IMR-90 (cell line): ENCODE measurements at regions not wholly inside any gene's neighbourhood (a gene's known extent, or its start where the extent isn't known, plus 50 kb on each side); places are given as distances from the start of the nearest gene placed in this dataset.

Source experiments
- ATAC-seq: fragments of 200-7000 bp; cut with Tn5 transposase; 2 replicates; pipeline ENCODE4 v1.9.1; 2020; ENCODE audit warnings: low read depth, mild to moderate bottlenecking, moderate library complexity
- BruUV-seq: library from RNA; stranded (reverse); fragments of 400-500 nt; replicated peaks from 2 replicates; lab custom pipeline; 2021; lab: Mats Ljungman, UMichigan
- CTCF ChIA-PET: fragments of 300-600 bp; formaldehyde crosslinking; extraction: SDS; loops from one replicate; lab custom pipeline; 2021; ENCODE audit warnings: antibody characterized with exemption; lab: Yijun Ruan, JAX
- POLR2A ChIA-PET: fragments of 300-600 bp; sonication (Branson Sonifier 250); formaldehyde crosslinking; loops from one replicate; lab custom pipeline; 2022; ENCODE audit warnings: antibody characterized with exemption; ENCODE audit not compliant: unreplicated experiment; lab: Charles Lee
- DNase-seq: peaks from one replicate; pipeline ENCODE4 v3.0.0; 2013
- H2AFZ ChIP-seq: replicated peaks from 2 replicates; pipeline ENCODE3; 2013; ENCODE audit warnings: low read length, mild to moderate bottlenecking; ENCODE audit not compliant: poor library complexity
- H2AK5ac ChIP-seq: 2 replicates; pipeline ENCODE4 v1.6.1; 2013; ENCODE audit warnings: low read depth, low read length, inconsistent platforms
- H2AK9ac ChIP-seq: replicated peaks from 2 replicates; pipeline ENCODE3; 2013; ENCODE audit warnings: mild to moderate bottlenecking, low read depth, low read length, moderate library complexity; ENCODE audit not compliant: poor library complexity
- H2BK120ac ChIP-seq: 2 replicates; pipeline ENCODE4 v1.6.1; 2013; ENCODE audit warnings: low read depth, low read length, inconsistent platforms
- H2BK15ac ChIP-seq: 3 replicates; pipeline ENCODE4 v1.6.1; 2013; ENCODE audit warnings: low read depth, low read length, inconsistent platforms
- H2BK20ac ChIP-seq: 2 replicates; pipeline ENCODE4 v1.6.1; 2013; ENCODE audit warnings: low read depth, mild to moderate bottlenecking, inconsistent platforms, low read length, moderate library complexity
- H2BK5ac ChIP-seq: 2 replicates; pipeline ENCODE4 v1.6.1; 2013; ENCODE audit warnings: mild to moderate bottlenecking, low read depth, low read length, inconsistent platforms; ENCODE audit not compliant: poor library complexity, severe bottlenecking
- H3K14ac ChIP-seq: replicated peaks from 2 replicates; pipeline ENCODE4 v1.6.1; 2013; ENCODE audit warnings: low read depth, low read length, inconsistent platforms
- H3K18ac ChIP-seq: 2 replicates; pipeline ENCODE4 v1.6.1; 2013; ENCODE audit warnings: low read depth, low read length, control low read depth
- H3K23ac ChIP-seq: 2 replicates; pipeline ENCODE4 v1.6.1; 2013; ENCODE audit warnings: low read depth, low read length, inconsistent platforms
- H3K27ac ChIP-seq: 2 replicates; pipeline ENCODE4 v1.5.1; 2013; ENCODE audit warnings: mild to moderate bottlenecking, control low read depth, low read length; ENCODE audit not compliant: insufficient read depth
- H3K27me3 ChIP-seq: 2 replicates; pipeline ENCODE4 v1.6.1; 2013; ENCODE audit warnings: low read length; ENCODE audit not compliant: control insufficient read depth, insufficient read depth
- H3K36me3 ChIP-seq: 2 replicates; pipeline ENCODE4 v1.6.1; 2013; ENCODE audit warnings: low read length, mixed read lengths; ENCODE audit not compliant: control insufficient read depth, insufficient read depth
- H3K4ac ChIP-seq: 2 replicates; pipeline ENCODE4 v1.6.1; 2013; ENCODE audit warnings: low read depth, low read length, inconsistent platforms
- H3K4me1 ChIP-seq: 2 replicates; pipeline ENCODE4 v1.6.1; 2013; ENCODE audit warnings: low read length, mixed read lengths; ENCODE audit not compliant: control insufficient read depth, insufficient read depth
- H3K4me2 ChIP-seq: 2 replicates; pipeline ENCODE4 v1.6.1; 2013; ENCODE audit warnings: low read depth, mild to moderate bottlenecking, control low read depth, low read length, moderate library complexity
- H3K4me3 ChIP-seq: 2 replicates; pipeline ENCODE4 v1.5.1; 2013; ENCODE audit warnings: low read depth, mild to moderate bottlenecking, control low read depth, low read length, moderate library complexity; ENCODE audit not compliant: insufficient read depth
- H3K56ac ChIP-seq: 2 replicates; pipeline ENCODE4 v1.6.1; 2013; ENCODE audit warnings: low read length, inconsistent platforms; ENCODE audit not compliant: insufficient read depth; ENCODE audit errors: extremely low read depth
- H3K79me1 ChIP-seq, 2 experiments: 2 replicates each; pipeline ENCODE4 v1.6.1; 2013; ENCODE audit warnings: low read length in 2 of 2, inconsistent platforms in 1 of 2, low read depth in 1 of 2
- H3K9ac ChIP-seq: 2 replicates; pipeline ENCODE4 v1.6.1; 2013; ENCODE audit warnings: low read depth, low read length, control low read depth
- H3K9me1 ChIP-seq: 2 replicates; pipeline ENCODE4 v1.6.1; 2013; ENCODE audit warnings: low read length, inconsistent platforms; ENCODE audit not compliant: insufficient read depth
- H3K9me3 ChIP-seq: 2 replicates; pipeline ENCODE4 v1.6.1; 2013; ENCODE audit warnings: low read length; ENCODE audit not compliant: control insufficient read depth, insufficient read depth
- H4K20me1 ChIP-seq: 2 replicates; pipeline ENCODE4 v1.6.1; 2013; ENCODE audit warnings: low read length, inconsistent platforms; ENCODE audit not compliant: insufficient read depth
- H4K5ac ChIP-seq: 2 replicates; pipeline ENCODE4 v1.6.1; 2013; ENCODE audit warnings: mild to moderate bottlenecking, low read depth, low read length, control low read depth
- H4K8ac ChIP-seq, 2 experiments: 2 replicates each; pipeline ENCODE4 v1.6.1; 2013; ENCODE audit warnings: low read depth in 2 of 2, low read length in 2 of 2, control low read depth in 1 of 2, inconsistent platforms in 1 of 2
- H4K91ac ChIP-seq: 2 replicates; pipeline ENCODE4 v1.6.1; 2013; ENCODE audit warnings: low read depth, low read length, inconsistent platforms; ENCODE audit not compliant: insufficient read depth
- BHLHE40 ChIP-seq: fragments of 150-350 bp; IDR thresholded peaks from 2 replicates; pipeline ENCODE4 v1.6.1; 2016; ENCODE audit warnings: mild to moderate bottlenecking, low read depth, low read length
- CEBPB ChIP-seq: IDR thresholded peaks from 2 replicates; pipeline ENCODE4 v1.6.1; 2012; ENCODE audit warnings: low read depth, low read length, improper control_type of control experiment
- CHD1 ChIP-seq: IDR thresholded peaks from 2 replicates; pipeline ENCODE4 v1.6.1; 2012; ENCODE audit warnings: low read depth, low read length, improper control_type of control experiment
- FOS ChIP-seq: fragments of 150-350 bp; IDR thresholded peaks from 2 replicates; pipeline ENCODE4 v1.6.1; 2016; ENCODE audit warnings: low read depth, low read length
- MAZ ChIP-seq: IDR thresholded peaks from 2 replicates; pipeline ENCODE4 v1.6.1; 2012; ENCODE audit warnings: low read depth, mild to moderate bottlenecking, low read length, improper control_type of control experiment, moderate library complexity, borderline replicate concordance
- MXI1 ChIP-seq: IDR thresholded peaks from 2 replicates; pipeline ENCODE4 v1.6.1; 2012; ENCODE audit warnings: low read depth, mild to moderate bottlenecking, low read length, moderate library complexity, borderline replicate concordance
- NFE2L2 ChIP-seq: fragments of 150-350 bp; IDR thresholded peaks from 2 replicates; pipeline ENCODE4 v1.6.1; 2016; ENCODE audit warnings: low read depth, mild to moderate bottlenecking, low read length
- POLR2A ChIP-seq: IDR thresholded peaks from 2 replicates; pipeline ENCODE4 v1.6.1; 2012; ENCODE audit warnings: mild to moderate bottlenecking, low read depth, low read length
- RAD21 ChIP-seq: IDR thresholded peaks from 2 replicates; pipeline ENCODE4 v1.6.1; 2012; ENCODE audit warnings: low read length, improper control_type of control experiment
- RFX5 ChIP-seq: IDR thresholded peaks from 2 replicates; pipeline ENCODE4 v1.8.0; 2012; ENCODE audit warnings: low read depth, mild to moderate bottlenecking, low read length, moderate library complexity
- SMC3 ChIP-seq: fragments of 150-350 bp; IDR thresholded peaks from 2 replicates; pipeline ENCODE4 v1.6.1; 2016; ENCODE audit warnings: low read depth, mild to moderate bottlenecking, antibody characterized with exemption, low read length, moderate library complexity
- WGBS, 2 experiments: methylation state at CpG; one replicate each; pipeline versions ENCODE4 v1.1.5 to v1.1.7; 2013; ENCODE audit warnings: missing lambda C conversion rate in 2 of 2; ENCODE audit not compliant: insufficient read length in 1 of 2; ENCODE audit errors: extremely low coverage in 2 of 2; 5-methylcytosine and 5-hydroxymethylcytosine counted together
- dilution Hi-C: fragments of 300-500 bp; cut with HindIII; formaldehyde crosslinking; loops from one replicate; pipeline ENCODE4 v1.14.3; 2018; ENCODE audit warnings: low sequenced_read_pairs; ENCODE audit not compliant: unreplicated experiment
- in situ Hi-C: fragments of 300-500 bp; cut with MboI; formaldehyde crosslinking; loops from 3 replicates; pipeline ENCODE4 v1.14.3; 2019; ENCODE audit warnings: low sequenced_read_pairs, inconsistent platforms, mixed read lengths
- intact Hi-C: fragments of 100-400 bp; cut with micrococcal nuclease; formaldehyde crosslinking; loops from 2 replicates; pipeline ENCODE4 v1.10.0; 2022
- TF ChIP-seq, protein P1 (sequence below): fragments of 150-350 bp; IDR thresholded peaks from 2 replicates; pipeline ENCODE4 v1.6.1; 2016; ENCODE audit warnings: low read depth, mild to moderate bottlenecking, low read length, moderate library complexity, borderline replicate concordance
- TF ChIP-seq, protein P2 (sequence below): fragments of 150-350 bp; IDR thresholded peaks from 2 replicates; pipeline ENCODE4 v1.6.1; 2017; ENCODE audit warnings: mild to moderate bottlenecking, antibody characterized with exemption, low read length, low read depth
- TF ChIP-seq, protein P3 (sequence below): conservative IDR thresholded peaks from 2 replicates; pipeline ENCODE4 v1.5.1; 2012; ENCODE audit warnings: mild to moderate bottlenecking, low read depth, low read length, improper control_type of control experiment

DNA sequence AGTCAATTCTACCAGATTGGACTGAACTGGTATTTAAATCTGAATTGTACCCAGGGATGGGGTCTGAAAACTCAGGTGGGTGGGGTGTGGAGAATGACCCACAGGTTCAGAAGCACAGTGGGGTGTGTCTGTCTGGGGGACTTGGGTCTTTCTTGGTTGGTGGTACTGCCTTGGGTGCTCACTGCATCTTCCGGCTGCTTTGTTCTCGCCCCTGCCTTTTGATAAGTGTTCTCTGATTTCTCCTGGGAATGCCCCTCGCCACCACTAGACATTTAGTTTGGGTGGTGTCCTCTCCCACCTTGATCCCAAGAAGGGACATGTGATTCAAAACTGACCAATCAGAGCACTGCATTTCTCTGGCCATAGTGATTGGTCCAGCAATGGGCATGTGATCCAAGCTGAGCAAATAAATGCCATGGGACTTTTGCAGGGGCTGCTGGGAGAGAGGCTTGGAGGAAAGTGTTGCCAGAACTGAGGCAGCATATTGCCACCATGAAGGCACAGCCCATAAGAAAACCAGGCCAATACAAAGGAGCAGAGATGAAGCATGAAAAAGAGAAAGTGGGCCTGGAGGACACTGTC, 270.5 kb downstream of the NPHP4 start:
- Histone ChIP-seq H4K91ac (no peak overlapping the region), H3K23ac (no peak overlapping the region), H3K4ac (no peak overlapping the region), H3K9ac (no peak overlapping the region), H3K9me1 (no peaks in the 10 kb centered on the region), H3K36me3 (no peaks in the 10 kb centered on the region), H3K56ac (no peak overlapping the region), H3K27me3 (no peaks in the 10 kb centered on the region), H2AK5ac (no peak overlapping the region), H2BK15ac (no peak overlapping the region), H3K14ac (no peak overlapping the region), H2AFZ (no peak overlapping the region), H4K8ac (no peak overlapping the region), H2BK20ac (no peak overlapping the region), H3K79me1 (no peaks in the 10 kb centered on the region), H4K20me1 (no peaks in the 10 kb centered on the region), H4K5ac (no peak overlapping the region), H3K4me1 (no peaks in the 10 kb centered on the region), H2AK9ac (no peak overlapping the region), H3K27ac (no peak overlapping the region), H2BK120ac (no peak overlapping the region), H3K4me2 (no peak overlapping the region), H3K4me3 (no peak overlapping the region), H3K18ac (no peak overlapping the region), H3K9me3 (peaks cover 42% of the 10 kb centered on the region), H2BK5ac (no peak overlapping the region)
- WGBS, 2 experiments = 80% methylated on average over 1 of the region's 3 CpGs; no CpG with 5 or more reads in 1 of the 2 experiments
- TF ChIP-seq SMC3 (no peak), RFX5 (no peak), MAZ (no peak), POLR2A (no peak), MXI1 (no peak), BHLHE40 (no peak), NFE2L2 (no peak), CEBPB (no peak), RAD21 (no peak), CHD1 (no peak), FOS (no peak)
- TF ChIP-seq, protein P1, sequence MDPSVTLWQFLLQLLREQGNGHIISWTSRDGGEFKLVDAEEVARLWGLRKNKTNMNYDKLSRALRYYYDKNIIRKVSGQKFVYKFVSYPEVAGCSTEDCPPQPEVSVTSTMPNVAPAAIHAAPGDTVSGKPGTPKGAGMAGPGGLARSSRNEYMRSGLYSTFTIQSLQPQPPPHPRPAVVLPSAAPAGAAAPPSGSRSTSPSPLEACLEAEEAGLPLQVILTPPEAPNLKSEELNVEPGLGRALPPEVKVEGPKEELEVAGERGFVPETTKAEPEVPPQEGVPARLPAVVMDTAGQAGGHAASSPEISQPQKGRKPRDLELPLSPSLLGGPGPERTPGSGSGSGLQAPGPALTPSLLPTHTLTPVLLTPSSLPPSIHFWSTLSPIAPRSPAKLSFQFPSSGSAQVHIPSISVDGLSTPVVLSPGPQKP = no peak
- TF ChIP-seq, protein P2, sequence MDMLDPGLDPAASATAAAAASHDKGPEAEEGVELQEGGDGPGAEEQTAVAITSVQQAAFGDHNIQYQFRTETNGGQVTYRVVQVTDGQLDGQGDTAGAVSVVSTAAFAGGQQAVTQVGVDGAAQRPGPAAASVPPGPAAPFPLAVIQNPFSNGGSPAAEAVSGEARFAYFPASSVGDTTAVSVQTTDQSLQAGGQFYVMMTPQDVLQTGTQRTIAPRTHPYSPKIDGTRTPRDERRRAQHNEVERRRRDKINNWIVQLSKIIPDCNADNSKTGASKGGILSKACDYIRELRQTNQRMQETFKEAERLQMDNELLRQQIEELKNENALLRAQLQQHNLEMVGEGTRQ = no peak
- TF ChIP-seq, protein P3, sequence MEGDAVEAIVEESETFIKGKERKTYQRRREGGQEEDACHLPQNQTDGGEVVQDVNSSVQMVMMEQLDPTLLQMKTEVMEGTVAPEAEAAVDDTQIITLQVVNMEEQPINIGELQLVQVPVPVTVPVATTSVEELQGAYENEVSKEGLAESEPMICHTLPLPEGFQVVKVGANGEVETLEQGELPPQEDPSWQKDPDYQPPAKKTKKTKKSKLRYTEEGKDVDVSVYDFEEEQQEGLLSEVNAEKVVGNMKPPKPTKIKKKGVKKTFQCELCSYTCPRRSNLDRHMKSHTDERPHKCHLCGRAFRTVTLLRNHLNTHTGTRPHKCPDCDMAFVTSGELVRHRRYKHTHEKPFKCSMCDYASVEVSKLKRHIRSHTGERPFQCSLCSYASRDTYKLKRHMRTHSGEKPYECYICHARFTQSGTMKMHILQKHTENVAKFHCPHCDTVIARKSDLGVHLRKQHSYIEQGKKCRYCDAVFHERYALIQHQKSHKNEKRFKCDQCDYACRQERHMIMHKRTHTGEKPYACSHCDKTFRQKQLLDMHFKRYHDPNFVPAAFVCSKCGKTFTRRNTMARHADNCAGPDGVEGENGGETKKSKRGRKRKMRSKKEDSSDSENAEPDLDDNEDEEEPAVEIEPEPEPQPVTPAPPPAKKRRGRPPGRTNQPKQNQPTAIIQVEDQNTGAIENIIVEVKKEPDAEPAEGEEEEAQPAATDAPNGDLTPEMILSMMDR = no peak
- dilution Hi-C loops = no loop called here
- ATAC-seq (no peak), DNase-seq (no peak)
- intact Hi-C loops = no loop called here
- in situ Hi-C loops = no loop called here
- ChIA-PET CTCF (no interaction called here), POLR2A (no interaction called here)
- no TSS peak for BruUV-seq
